ENCODE measurements at regions not wholly inside any gene's neighbourhood (a gene's known extent, or its start where the extent isn't known, plus 50 kb on each side); places are given as distances from the start of the nearest gene placed in this dataset.
"Not testable (repeated sequence)": the region's sequence is repeated elsewhere in the genome, so short reads cannot be mapped to it uniquely, and the experiment has no call there.

GRCh38 chr21:23686737-23687523, 1920.4 kb downstream of the MRPL39 start:
- no peak for DNase-seq (ENCODE audit: low spot score)
- FAIRE-seq, result no peak

- no peak for DNase-seq (ENCODE audit: low spot score)
- no peak for FAIRE-seq
These were observed 1922.8 kb downstream of the MRPL39 start for GRCh38 chr21:23684431-23684830.

GRCh38 chr21:23664193-23664694, 1943.0 kb downstream of the MRPL39 start:
- DNase-seq (ENCODE audit: low spot score), result no peak
- no peak for FAIRE-seq

- DNase-seq (ENCODE audit: low spot score) (no peak), FAIRE-seq (no peak)
These were observed 1946.7 kb downstream of the MRPL39 start for GRCh38 chr21:23660560-23660959.

- FAIRE-seq (no peak), DNase-seq (ENCODE audit: low spot score) (no peak)
These were observed 1962.5 kb downstream of the MRPL39 start for GRCh38 chr21:23644768-23645167.

GRCh38 chr21:23639721-23640120, 1967.6 kb downstream of the MRPL39 start:
- DNase-seq (ENCODE audit: low spot score) (no peak), FAIRE-seq (no peak)

GRCh38 chr21:23638131-23638695, 1969.1 kb downstream of the MRPL39 start:
- DNase-seq (ENCODE audit: low spot score) (no peak), FAIRE-seq (no peak)

- DNase-seq (ENCODE audit: low spot score), result no peak
- FAIRE-seq, result no peak
These were observed 1973.8 kb downstream of the MRPL39 start for GRCh38 chr21:23633447-23633940.

- FAIRE-seq (no peak), DNase-seq (ENCODE audit: low spot score) (no peak)
These were observed 1983.0 kb downstream of the MRPL39 start for GRCh38 chr21:23624281-23624680.

- DNase-seq (ENCODE audit: low spot score) (no peak), FAIRE-seq (no peak)
These were observed 1994.3 kb downstream of the MRPL39 start for GRCh38 chr21:23613014-23613413.

- no peak for FAIRE-seq
- no peak for DNase-seq (ENCODE audit: low spot score)
These were observed 1995.1 kb downstream of the MRPL39 start for GRCh38 chr21:23612210-23612609.

- FAIRE-seq (no peak), DNase-seq (ENCODE audit: low spot score) (no peak)
These were observed 1999.4 kb downstream of the MRPL39 start for GRCh38 chr21:23607782-23608431.

GRCh38 chr21:23601549-23601948, 2005.7 kb downstream of the MRPL39 start:
- FAIRE-seq (no peak), DNase-seq (ENCODE audit: low spot score) (no peak)

GRCh38 chr21:23593582-23593981, 2013.7 kb downstream of the MRPL39 start:
- FAIRE-seq (no peak), DNase-seq (ENCODE audit: low spot score) (no peak)

- FAIRE-seq (no peak), DNase-seq (ENCODE audit: low spot score) (no peak)
These were observed 2021.9 kb downstream of the MRPL39 start for GRCh38 chr21:23585419-23585818.

GRCh38 chr21:23579573-23579972, 2027.7 kb downstream of the MRPL39 start:
- no peak for DNase-seq (ENCODE audit: low spot score)
- no peak for FAIRE-seq

GRCh38 chr21:23578027-23578426, 2029.3 kb downstream of the MRPL39 start:
- DNase-seq (ENCODE audit: low spot score) (no peak), FAIRE-seq (no peak)

GRCh38 chr21:23574932-23575331, 2032.3 kb downstream of the MRPL39 start:
- FAIRE-seq, result no peak
- no peak for DNase-seq (ENCODE audit: low spot score)

GRCh38 chr21:23548924-23549323, 2058.4 kb downstream of the MRPL39 start:
- DNase-seq (ENCODE audit: low spot score); FAIRE-seq: not testable (repeated sequence)

GRCh38 chr21:23543333-23543732, 2063.9 kb downstream of the MRPL39 start:
- no peak for DNase-seq (ENCODE audit: low spot score)
- FAIRE-seq, result no peak

- DNase-seq (ENCODE audit: low spot score), result no peak
- FAIRE-seq, result no peak
These were observed 2065.2 kb downstream of the MRPL39 start for GRCh38 chr21:23542097-23542496.

GRCh38 chr21:23541571-23541970, 2065.7 kb downstream of the MRPL39 start:
- FAIRE-seq, result no peak
- DNase-seq (ENCODE audit: low spot score), result no peak

Measured in RCC 7860 (cell line).